H9 (cell line): ENCODE measurements at regions not wholly inside any gene's neighbourhood (a gene's known extent, or its start where the extent isn't known, plus 50 kb on each side); places are given as distances from the start of the nearest gene placed in this dataset.

Experiments used
- DNase-seq: peaks from one replicate; pipeline ENCODE4 v3.0.0-alpha.2; 2017
- H2AFZ ChIP-seq: one replicate; pipeline ENCODE4 v1.6.1; 2013; ENCODE audit warnings: mild to moderate bottlenecking, low read length, control low read depth, moderate library complexity
- H2AK5ac ChIP-seq: 2 replicates; pipeline ENCODE4 v1.6.1; 2013; ENCODE audit warnings: low read length, control low read depth, mixed read lengths; ENCODE audit not compliant: insufficient read length
- H2BK120ac ChIP-seq: one replicate; pipeline ENCODE4 v1.6.1; 2013; ENCODE audit warnings: low read depth, mild to moderate bottlenecking, low read length, control low read depth, inconsistent platforms; ENCODE audit not compliant: poor library complexity, severe bottlenecking
- H2BK12ac ChIP-seq: 2 replicates; pipeline ENCODE4 v1.6.1; 2013; ENCODE audit warnings: low read length, control low read depth, mixed read lengths, low read depth; ENCODE audit not compliant: insufficient read length
- H2BK15ac ChIP-seq: 2 replicates; pipeline ENCODE4 v1.6.1; 2013; ENCODE audit warnings: low read depth, low read length, control low read depth
- H2BK20ac ChIP-seq: one replicate; pipeline ENCODE4 v1.6.1; 2013; ENCODE audit warnings: low read depth, mild to moderate bottlenecking, low read length, control low read depth, inconsistent platforms; ENCODE audit not compliant: poor library complexity, severe bottlenecking
- H2BK5ac ChIP-seq: 2 replicates; pipeline ENCODE4 v1.6.1; 2013; ENCODE audit warnings: low read length, control low read depth, mixed read lengths; ENCODE audit not compliant: insufficient read length
- H3K14ac ChIP-seq: 2 replicates; pipeline ENCODE4 v1.6.1; 2013; ENCODE audit warnings: low read length, control low read depth; ENCODE audit not compliant: insufficient read depth
- H3K18ac ChIP-seq: 2 replicates; pipeline ENCODE4 v1.6.1; 2013; ENCODE audit warnings: low read depth, mild to moderate bottlenecking, mixed read lengths, low read length, control low read depth; ENCODE audit not compliant: insufficient read length
- H3K23ac ChIP-seq: 2 replicates; pipeline ENCODE4 v1.6.1; 2013; ENCODE audit warnings: low read length, control low read depth, mixed read lengths, low read depth; ENCODE audit not compliant: insufficient read length
- H3K23me2 ChIP-seq: 2 replicates; pipeline ENCODE4 v1.6.1; 2013; ENCODE audit warnings: low read depth, mild to moderate bottlenecking, mixed read lengths, low read length, control low read depth; ENCODE audit not compliant: insufficient read length, poor library complexity, severe bottlenecking
- H3K27ac ChIP-seq: 2 replicates; pipeline ENCODE4 v1.5.1; 2013; ENCODE audit warnings: low read length, control low read depth, mixed read lengths, low read depth; ENCODE audit not compliant: insufficient read length
- H3K27me3 ChIP-seq: 2 replicates; pipeline ENCODE4 v1.6.1; 2013; ENCODE audit warnings: low read length, control low read depth, inconsistent platforms; ENCODE audit not compliant: insufficient read depth
- H3K4ac ChIP-seq: 2 replicates; pipeline ENCODE4 v1.6.1; 2013; ENCODE audit warnings: low read depth, mild to moderate bottlenecking, control low read depth, inconsistent platforms, low read length, moderate library complexity
- H3K4me1 ChIP-seq: 2 replicates; pipeline ENCODE4 v1.6.1; 2013; ENCODE audit warnings: low read length, control low read depth, inconsistent platforms; ENCODE audit not compliant: insufficient read depth
- H3K4me2 ChIP-seq: 2 replicates; pipeline ENCODE4 v1.6.1; 2013; ENCODE audit warnings: low read length, control low read depth, mixed read lengths; ENCODE audit not compliant: insufficient read length, insufficient read depth
- H3K56ac ChIP-seq: 2 replicates; pipeline ENCODE4 v1.6.1; 2013; ENCODE audit warnings: low read depth, mild to moderate bottlenecking, mixed read lengths, low read length, control low read depth; ENCODE audit not compliant: insufficient read length
- H3K79me1 ChIP-seq: 2 replicates; pipeline ENCODE4 v1.6.1; 2013; ENCODE audit warnings: low read depth, mild to moderate bottlenecking, moderate library complexity, low read length, control low read depth, inconsistent platforms; ENCODE audit not compliant: insufficient read depth, poor library complexity, severe bottlenecking
- H3K79me2 ChIP-seq: 2 replicates; pipeline ENCODE4 v1.6.1; 2013; ENCODE audit warnings: low read length, control low read depth, inconsistent platforms; ENCODE audit not compliant: insufficient read depth
- H3K9ac ChIP-seq: 2 replicates; pipeline ENCODE4 v1.6.1; 2013; ENCODE audit warnings: low read length, control low read depth, mixed read lengths; ENCODE audit not compliant: insufficient read length; ENCODE audit errors: extremely low read depth
- H3K9me3 ChIP-seq: one replicate; pipeline ENCODE4 v1.6.1; 2013; ENCODE audit warnings: low read depth, low read length, inconsistent platforms; ENCODE audit not compliant: control insufficient read depth
- H3T11ph ChIP-seq: one replicate; pipeline ENCODE4 v1.6.1; 2013; ENCODE audit warnings: mild to moderate bottlenecking, low read length, control low read depth, inconsistent platforms
- H4K20me1 ChIP-seq: one replicate; pipeline ENCODE4 v1.6.1; 2013; ENCODE audit not compliant: control insufficient read depth, insufficient read length, insufficient read depth
- H4K5ac ChIP-seq: 2 replicates; pipeline ENCODE4 v1.6.1; 2013; ENCODE audit warnings: low read depth, mild to moderate bottlenecking, mixed read lengths, low read length, control low read depth; ENCODE audit not compliant: insufficient read length
- H4K8ac ChIP-seq: replicated peaks from 2 replicates; pipeline ENCODE4 v1.6.1; 2013; ENCODE audit warnings: low read length, control low read depth, mixed read lengths, low read depth; ENCODE audit not compliant: insufficient read length
- H4K91ac ChIP-seq: 2 replicates; pipeline ENCODE4 v1.6.1; 2013; ENCODE audit warnings: low read depth, mild to moderate bottlenecking, moderate library complexity, mixed read lengths, low read length, control low read depth; ENCODE audit not compliant: insufficient read length
- H3K27ac Mint-ChIP-seq, 3 experiments: 2 replicates in 2 of 3; 3 replicates in 1 of 3; pipeline ENCODE4 v1.8.0; 2020 to 2021; ENCODE audit warnings: mixed read lengths in 3 of 3, mild to moderate bottlenecking in 1 of 3, moderate library complexity in 1 of 3
- H3K27me3 Mint-ChIP-seq: 2 replicates; pipeline ENCODE4 v1.8.0; 2021; ENCODE audit warnings: low read depth, mild to moderate bottlenecking, moderate library complexity, mixed read lengths
- H3K36me3 Mint-ChIP-seq, 3 experiments: 2 replicates in 2 of 3; 3 replicates in 1 of 3; pipeline ENCODE4 v1.8.0; 2020 to 2021; ENCODE audit warnings: low read depth in 3 of 3, mixed read lengths in 3 of 3; ENCODE audit not compliant: insufficient read depth in 1 of 3
- H3K4me1 Mint-ChIP-seq, 2 experiments: 2 replicates each; pipeline ENCODE4 v1.8.0; 2020; ENCODE audit warnings: mixed read lengths in 2 of 2
- H3K4me3 Mint-ChIP-seq, 2 experiments: 2 replicates in 1 of 2; 3 replicates in 1 of 2; pipeline ENCODE4 v1.8.0; 2020 to 2021; ENCODE audit warnings: mild to moderate bottlenecking in 2 of 2, mixed read lengths in 2 of 2, moderate library complexity in 1 of 2
- H3K9me3 Mint-ChIP-seq, 2 experiments: 2 replicates in 1 of 2; 3 replicates in 1 of 2; pipeline ENCODE4 v1.8.0; 2020; ENCODE audit warnings: mild to moderate bottlenecking in 2 of 2, mixed read lengths in 2 of 2, moderate library complexity in 1 of 2
- CTCF ChIP-seq: fragments of 200-600 bp; sonication (generic); conservative IDR thresholded peaks from 3 replicates; pipeline ENCODE4 v1.8.0; 2021; ENCODE audit warnings: antibody characterized with exemption, mild to moderate bottlenecking
- WGBS: extraction: QIAGEN DNeasy Blood & Tissue Kit; methylation state at CpG from one replicate; pipeline ENCODE4 v1.1.7; 2013; ENCODE audit warnings: missing lambda C conversion rate, low lambda C conversion rate, mixed read lengths; ENCODE audit not compliant: insufficient read length; ENCODE audit errors: extremely low coverage; 5-methylcytosine and 5-hydroxymethylcytosine counted together

- Histone ChIP-seq H2BK12ac (no peak overlapping the region), H2BK15ac (no peak overlapping the region), H3K79me2 (no peaks in the 10 kb centered on the region; the same call in 1 of the 2 replicates), H2AFZ (no peak overlapping the region), H2BK5ac (no peak overlapping the region), H4K8ac (no peak overlapping the region), H3K4me2 (no peak overlapping the region), H3K4ac (no peak overlapping the region), H2BK120ac (no peak overlapping the region), H2AK5ac (no peak overlapping the region), H3K56ac (no peak overlapping the region), H3T11ph (no peak overlapping the region), H4K91ac (no peak overlapping the region), H3K79me1 (no peaks in the 10 kb centered on the region), H4K20me1 (no peaks in the 10 kb centered on the region), H3K23me2 (no peaks in the 10 kb centered on the region), H3K4me1 (no peaks in the 10 kb centered on the region), H2BK20ac (no peak overlapping the region), H3K9ac (no peak overlapping the region), H3K23ac (no peak overlapping the region), H3K14ac (no peak overlapping the region), H3K9me3 (no peaks in the 10 kb centered on the region), H3K27ac (no peak overlapping the region), H3K18ac (no peak overlapping the region), H4K5ac (no peak overlapping the region), H3K27me3 (no peaks in the 10 kb centered on the region)
- WGBS: no CpG with 5 or more reads among the region's 5 CpGs
- Mint-ChIP-seq H3K27me3 (no peaks in the 10 kb centered on the region; the same call in 1 of the 2 replicates), H3K27ac (no peak overlapping the region), H3K36me3 (peaks cover 5 to 6% (median 5%) of the 10 kb centered on the region in 3 experiments; a peak in 6 of 7 replicates), H3K4me3 (no peak overlapping the region), H3K4me1 (peaks cover 5 to 6% of the 10 kb centered on the region in 2 experiments; a peak in 2 of 4 replicates), H3K9me3 (peaks cover 12 to 16% of the 10 kb centered on the region in 2 experiments; a peak in 4 of 5 replicates)
- no peak for TF ChIP-seq CTCF
- DNase-seq: no peak
Measured at GRCh38 chr3:23656821-23657220, 148.9 kb upstream of the UBE2E1 start.
